ENCODE measurements at regions not wholly inside any gene's neighbourhood (a gene's known extent, or its start where the extent isn't known, plus 50 kb on each side); places are given as distances from the start of the nearest gene placed in this dataset.
"Not testable (repeated sequence)": the region's sequence is repeated elsewhere in the genome, so short reads cannot be mapped to it uniquely, and the experiment has no call there.

- Mint-ChIP-seq H3K4me3 (no peak overlapping the region), H3K36me3 (ENCODE audit: insufficient read depth) (no peaks in the 10 kb centered on the region), H3K27me3 (no peaks in the 10 kb centered on the region), H3K9me3 (peaks cover 11% of the 10 kb centered on the region), H3K4me1 (no peaks in the 10 kb centered on the region), H3K27ac (ENCODE audit: low read depth) (no peak overlapping the region)
- ATAC-seq (replicated peaks; ENCODE audit: extremely low read depth, poor library complexity, severe bottlenecking) (no peak), DNase-seq (ENCODE audit: low spot score in 2 of 2) (no peak)
Measured at GRCh38 chr1:219050822-219051125, 122.9 kb upstream of the LYPLAL1 start.

GRCh38 chr1:219051547-219051946 lies 122.1 kb upstream of the LYPLAL1 start:
- no peak for ATAC-seq (replicated peaks; ENCODE audit: extremely low read depth, poor library complexity, severe bottlenecking)
- Mint-ChIP-seq H3K4me3 (no peak overlapping the region), H3K27me3 (no peaks in the 10 kb centered on the region), H3K4me1 (no peaks in the 10 kb centered on the region), H3K9me3 (peaks cover 12% of the 10 kb centered on the region), H3K36me3 (ENCODE audit: insufficient read depth) (no peaks in the 10 kb centered on the region), H3K27ac (ENCODE audit: low read depth) (no peak overlapping the region)
- no peak for DNase-seq (ENCODE audit: low spot score in 2 of 2)

GRCh38 chr1:219058891-219059820 lies 114.5 kb upstream of the LYPLAL1 start:
- no peaks in the 10 kb centered on the region for H3K4me1 Mint-ChIP-seq
- no peak for ATAC-seq (replicated peaks; ENCODE audit: extremely low read depth, poor library complexity, severe bottlenecking)
- no peak for DNase-seq (ENCODE audit: low spot score in 2 of 2)
- no peak overlapping the region for H3K27ac Mint-ChIP-seq (ENCODE audit: low read depth)
- no peaks in the 10 kb centered on the region for H3K36me3 Mint-ChIP-seq (ENCODE audit: insufficient read depth)
- H3K9me3 Mint-ChIP-seq: peaks cover 6% of the 10 kb centered on the region
- H3K4me3 Mint-ChIP-seq: no peak overlapping the region
- H3K27me3 Mint-ChIP-seq: no peaks in the 10 kb centered on the region

GRCh38 chr1:219060798-219061197 lies 112.9 kb upstream of the LYPLAL1 start:
- no peak overlapping the region for H3K27ac Mint-ChIP-seq (ENCODE audit: low read depth)
- no peaks in the 10 kb centered on the region for H3K36me3 Mint-ChIP-seq (ENCODE audit: insufficient read depth)
- no peak overlapping the region for H3K4me3 Mint-ChIP-seq
- no peak for ATAC-seq (replicated peaks; ENCODE audit: extremely low read depth, poor library complexity, severe bottlenecking)
- no peaks in the 10 kb centered on the region for H3K4me1 Mint-ChIP-seq
- H3K9me3 Mint-ChIP-seq: peaks cover 6% of the 10 kb centered on the region
- no peaks in the 10 kb centered on the region for H3K27me3 Mint-ChIP-seq
- no peak for DNase-seq (ENCODE audit: low spot score in 2 of 2)

GRCh38 chr1:219062161-219062560 lies 111.5 kb upstream of the LYPLAL1 start:
- H3K27ac Mint-ChIP-seq (ENCODE audit: low read depth): no peak overlapping the region
- no peak for ATAC-seq (replicated peaks; ENCODE audit: extremely low read depth, poor library complexity, severe bottlenecking)

GRCh38 chr1:219066098-219066497 lies 107.6 kb upstream of the LYPLAL1 start:
- Mint-ChIP-seq H3K4me3 (no peak overlapping the region), H3K27ac (ENCODE audit: low read depth) (no peak overlapping the region), H3K4me1 (no peaks in the 10 kb centered on the region)

More at GRCh38 chr1:219062161-219062560, 111.5 kb upstream of the LYPLAL1 start:
- H3K27me3 Mint-ChIP-seq: no peaks in the 10 kb centered on the region
- no peaks in the 10 kb centered on the region for H3K9me3 Mint-ChIP-seq
- H3K4me1 Mint-ChIP-seq: no peaks in the 10 kb centered on the region
- DNase-seq (ENCODE audit: low spot score in 2 of 2): no peak
- H3K4me3 Mint-ChIP-seq: no peak overlapping the region
- no peaks in the 10 kb centered on the region for H3K36me3 Mint-ChIP-seq (ENCODE audit: insufficient read depth)

GRCh38 chr1:219066631-219067349 lies 106.9 kb upstream of the LYPLAL1 start:
- Mint-ChIP-seq H3K9me3 (peaks cover 8% of the 10 kb centered on the region), H3K27ac (ENCODE audit: low read depth) (no peak overlapping the region), H3K27me3 (no peaks in the 10 kb centered on the region), H3K36me3 (ENCODE audit: insufficient read depth) (no peaks in the 10 kb centered on the region), H3K4me3 (no peak overlapping the region), H3K4me1 (no peaks in the 10 kb centered on the region)
- ATAC-seq (replicated peaks; ENCODE audit: extremely low read depth, poor library complexity, severe bottlenecking) (no peak), DNase-seq (ENCODE audit: low spot score in 2 of 2) (no peak)

More at GRCh38 chr1:219066098-219066497, 107.6 kb upstream of the LYPLAL1 start:
- no peak for ATAC-seq (replicated peaks; ENCODE audit: extremely low read depth, poor library complexity, severe bottlenecking)
- Mint-ChIP-seq H3K9me3 (peaks cover 8% of the 10 kb centered on the region), H3K36me3 (ENCODE audit: insufficient read depth) (no peaks in the 10 kb centered on the region), H3K27me3 (no peaks in the 10 kb centered on the region)
- DNase-seq (ENCODE audit: low spot score in 2 of 2): no peak

- Mint-ChIP-seq H3K9me3 (peaks cover 8% of the 10 kb centered on the region), H3K27me3 (no peaks in the 10 kb centered on the region), H3K4me1 (no peaks in the 10 kb centered on the region), H3K27ac (ENCODE audit: low read depth) (no peak overlapping the region), H3K4me3 (no peak overlapping the region), H3K36me3 (ENCODE audit: insufficient read depth) (no peaks in the 10 kb centered on the region)
- ATAC-seq (replicated peaks; ENCODE audit: extremely low read depth, poor library complexity, severe bottlenecking) (no peak), DNase-seq (ENCODE audit: low spot score in 2 of 2) (no peak)
Measured at GRCh38 chr1:219067350-219067712, 106.3 kb upstream of the LYPLAL1 start.

GRCh38 chr1:219070395-219070794 lies 103.3 kb upstream of the LYPLAL1 start:
- not testable (repeated sequence) for H3K4me3 Mint-ChIP-seq; DNase-seq (ENCODE audit: low spot score in 2 of 2); ATAC-seq (replicated peaks; ENCODE audit: extremely low read depth, poor library complexity, severe bottlenecking); H3K4me1 Mint-ChIP-seq; H3K27ac Mint-ChIP-seq (ENCODE audit: low read depth); H3K9me3 Mint-ChIP-seq; H3K36me3 Mint-ChIP-seq (ENCODE audit: insufficient read depth); H3K27me3 Mint-ChIP-seq

- Mint-ChIP-seq H3K27me3 (no peaks in the 10 kb centered on the region), H3K27ac (ENCODE audit: low read depth) (no peak overlapping the region), H3K36me3 (ENCODE audit: insufficient read depth) (no peaks in the 10 kb centered on the region), H3K4me3 (no peak overlapping the region), H3K4me1 (no peaks in the 10 kb centered on the region), H3K9me3 (peaks cover 8% of the 10 kb centered on the region)
- no peak for ATAC-seq (replicated peaks; ENCODE audit: extremely low read depth, poor library complexity, severe bottlenecking)
- DNase-seq (ENCODE audit: low spot score in 2 of 2): no peak
Measured at GRCh38 chr1:219071209-219071608, 102.5 kb upstream of the LYPLAL1 start.

GRCh38 chr1:219072329-219072728 lies 101.3 kb upstream of the LYPLAL1 start:
- no peak for ATAC-seq (replicated peaks; ENCODE audit: extremely low read depth, poor library complexity, severe bottlenecking)
- H3K36me3 Mint-ChIP-seq (ENCODE audit: insufficient read depth): no peaks in the 10 kb centered on the region

GRCh38 chr1:219074084-219074728 lies 99.5 kb upstream of the LYPLAL1 start:
- Mint-ChIP-seq H3K4me1 (no peaks in the 10 kb centered on the region), H3K27ac (ENCODE audit: low read depth) (no peak overlapping the region), H3K4me3 (no peak overlapping the region), H3K36me3 (ENCODE audit: insufficient read depth) (no peaks in the 10 kb centered on the region), H3K27me3 (no peaks in the 10 kb centered on the region), H3K9me3 (peaks cover 8% of the 10 kb centered on the region)
- DNase-seq (ENCODE audit: low spot score in 2 of 2) (no peak), ATAC-seq (replicated peaks; ENCODE audit: extremely low read depth, poor library complexity, severe bottlenecking) (no peak)

More at GRCh38 chr1:219072329-219072728, 101.3 kb upstream of the LYPLAL1 start:
- Mint-ChIP-seq H3K4me3 (no peak overlapping the region), H3K9me3 (peaks cover 8% of the 10 kb centered on the region), H3K4me1 (no peaks in the 10 kb centered on the region), H3K27me3 (no peaks in the 10 kb centered on the region), H3K27ac (ENCODE audit: low read depth) (no peak overlapping the region)
- no peak for DNase-seq (ENCODE audit: low spot score in 2 of 2)
